Stomach (tissue), 8 donors: ENCODE measurements at regions not wholly inside any gene's neighbourhood (a gene's known extent, or its start where the extent isn't known, plus 50 kb on each side); places are given as distances from the start of the nearest gene placed in this dataset.

ENCODE experiments used
- DNase-seq, 2 donors: peaks; one replicate each; pipeline versions ENCODE4 v3.0.0 to v3.0.0-alpha.2; 2013 to 2019
- H3K27ac ChIP-seq, 5 donors: fragments of 200-600 bp in 4 of 5; sonication (generic) in 4 of 5; one replicate each; pipeline ENCODE4 v1.5.1; 2013 to 2019; ENCODE audit warnings: mild to moderate bottlenecking in 1 of 5, moderate library complexity in 1 of 5
- H3K27me3 ChIP-seq, 3 donors: fragments of 200-600 bp; sonication (generic); one replicate each; pipeline ENCODE4 v1.5.1; 2017 to 2019; ENCODE audit warnings: mixed run types in 1 of 3
- H3K36me3 ChIP-seq, 4 donors: fragments of 200-600 bp; sonication (generic); 1 replicate in 3 of 4; 2 replicates in 1 of 4; pipeline ENCODE4 v1.5.1; 2016 to 2019
- H3K4me1 ChIP-seq, 4 donors: fragments of 200-600 bp; sonication (generic); one replicate each; pipeline ENCODE4 v1.5.1; 2016 to 2019
- H3K4me3 ChIP-seq, 4 donors: fragments of 200-600 bp; sonication (generic) in 3 of 4; one replicate each; pipeline ENCODE4 v1.5.1; 2016 to 2019; ENCODE audit warnings: mild to moderate bottlenecking in 1 of 4
- H3K9me3 ChIP-seq, 4 donors: fragments of 200-600 bp; sonication (generic); one replicate each; pipeline ENCODE4 v1.5.1; 2016 to 2019
- EP300 ChIP-seq: sonication (generic); formaldehyde crosslinking; IDR thresholded peaks from one replicate; pipeline ENCODE4 v1.6.1; 2017; ENCODE audit warnings: antibody characterized with exemption
- POLR2A ChIP-seq, 4 donors: fragments of 450-650 bp; IDR thresholded peaks; one replicate each; pipeline ENCODE4 v1.6.1; 2016; ENCODE audit warnings: antibody characterized with exemption in 4 of 4, control low read depth in 2 of 4, mild to moderate bottlenecking in 1 of 4, moderate library complexity in 1 of 4
- POLR2AphosphoS5 ChIP-seq, 3 donors: sonication (generic); formaldehyde crosslinking; IDR thresholded peaks; one replicate each; pipeline ENCODE4 v1.6.1; 2016; ENCODE audit warnings: antibody characterized with exemption in 3 of 3
- WGBS, 5 donors: extraction: QIAGEN DNeasy Blood & Tissue Kit in 3 of 5; methylation state at CpG; one replicate each; pipeline versions ENCODE4 v1.1.5 to v1.1.7; 2013 to 2018; 5-methylcytosine and 5-hydroxymethylcytosine counted together
- intact Hi-C: fragments of 100-400 bp; cut with DNase I; formaldehyde crosslinking; loops from one replicate; pipeline ENCODE4 v1.15.1; 2023; ENCODE audit warnings: low total_unique reads
- TF ChIP-seq, protein P1 (sequence below), 7 experiments: fragments of 450-650 bp in 4 of 7; fragments of 200-600 bp in 3 of 7; sonication (generic) in 3 of 7; IDR thresholded peaks; one replicate each; pipeline ENCODE4 v1.5.1; 2016 to 2019; ENCODE audit warnings: antibody characterized with exemption in 7 of 7, control low read depth in 2 of 7, mild to moderate bottlenecking in 1 of 7
- donor health status: healthy with polysubstance abuse.
- donor health status: Bipolar disorder and iron deficiency.
- donor health status: healthy.

DNA sequence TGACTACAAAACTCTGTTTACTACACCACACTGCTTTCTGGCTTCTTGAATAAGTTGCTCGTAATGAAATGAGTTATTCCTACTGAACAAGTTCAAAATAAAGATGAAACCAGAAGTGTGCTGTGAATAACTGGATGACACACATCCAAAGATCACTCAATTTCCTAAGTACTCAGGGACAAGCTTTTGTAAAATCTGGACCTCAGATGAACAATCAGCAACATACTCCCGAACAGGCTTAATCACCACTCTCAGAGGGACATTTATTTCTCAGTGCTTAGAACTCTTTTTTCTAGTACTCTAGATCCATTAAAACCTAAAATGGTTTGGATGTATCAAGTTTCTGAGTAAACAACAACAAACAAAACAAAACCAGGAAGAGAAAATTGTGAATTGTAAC lies 61.5 kb upstream of the EXOC1L start:
- DNase-seq: no peak
- Histone ChIP-seq H3K27ac (peak overlapping the region in 1 of 5 donors; percentile 49), H3K4me1 (peaks cover 0 to 8% (median 0%) of the 10 kb centered on the region in 4 donors), H3K9me3 (no peaks in the 10 kb centered on the region), H3K36me3 (no peaks in the 10 kb centered on the region), H3K27me3 (no peaks in the 10 kb centered on the region), H3K4me3 (no peak overlapping the region)
- intact Hi-C loops: no loop called here
- TF ChIP-seq, protein P1, sequence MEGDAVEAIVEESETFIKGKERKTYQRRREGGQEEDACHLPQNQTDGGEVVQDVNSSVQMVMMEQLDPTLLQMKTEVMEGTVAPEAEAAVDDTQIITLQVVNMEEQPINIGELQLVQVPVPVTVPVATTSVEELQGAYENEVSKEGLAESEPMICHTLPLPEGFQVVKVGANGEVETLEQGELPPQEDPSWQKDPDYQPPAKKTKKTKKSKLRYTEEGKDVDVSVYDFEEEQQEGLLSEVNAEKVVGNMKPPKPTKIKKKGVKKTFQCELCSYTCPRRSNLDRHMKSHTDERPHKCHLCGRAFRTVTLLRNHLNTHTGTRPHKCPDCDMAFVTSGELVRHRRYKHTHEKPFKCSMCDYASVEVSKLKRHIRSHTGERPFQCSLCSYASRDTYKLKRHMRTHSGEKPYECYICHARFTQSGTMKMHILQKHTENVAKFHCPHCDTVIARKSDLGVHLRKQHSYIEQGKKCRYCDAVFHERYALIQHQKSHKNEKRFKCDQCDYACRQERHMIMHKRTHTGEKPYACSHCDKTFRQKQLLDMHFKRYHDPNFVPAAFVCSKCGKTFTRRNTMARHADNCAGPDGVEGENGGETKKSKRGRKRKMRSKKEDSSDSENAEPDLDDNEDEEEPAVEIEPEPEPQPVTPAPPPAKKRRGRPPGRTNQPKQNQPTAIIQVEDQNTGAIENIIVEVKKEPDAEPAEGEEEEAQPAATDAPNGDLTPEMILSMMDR (IDR thresholded peaks at IDR 0.05): no peak
- no peak for TF ChIP-seq POLR2AphosphoS5 (IDR thresholded peaks at IDR 0.05)
- no peak for TF ChIP-seq EP300
- no peak for TF ChIP-seq POLR2A (IDR thresholded peaks at IDR 0.05)
- 42 to 60% (median 50%) methylated on average over 2 of the region's 2 CpGs for WGBS, 5 donors

DNA sequence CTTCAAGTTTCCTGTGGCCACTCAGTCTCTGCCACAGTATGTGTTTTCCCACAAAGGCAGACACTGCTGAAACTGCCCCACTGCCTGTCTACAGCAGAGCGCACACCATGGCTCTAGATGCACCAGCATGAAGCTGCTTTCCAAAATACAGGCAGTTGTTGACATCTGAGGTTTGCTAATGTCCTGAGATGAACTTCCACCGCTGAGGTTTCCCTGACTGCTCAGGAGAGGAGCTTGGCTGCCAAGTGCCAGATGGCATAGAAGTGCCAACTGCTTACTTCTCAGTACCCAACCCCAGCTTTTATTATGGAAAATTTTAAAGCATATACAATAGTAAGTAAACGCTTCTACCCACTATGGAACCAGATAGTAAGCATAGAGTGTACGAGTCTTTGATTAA lies 61.0 kb upstream of the EXOC1L start:
- 43 to 60% (median 54%) methylated on average over 4 of the region's 4 CpGs for WGBS, 5 donors
- H3K9me3 ChIP-seq: no peaks in the 10 kb centered on the region
- H3K36me3 ChIP-seq: no peaks in the 10 kb centered on the region
- peaks cover 0 to 8% (median 0%) of the 10 kb centered on the region in 4 donors for H3K4me1 ChIP-seq
- no peaks in the 10 kb centered on the region for H3K27me3 ChIP-seq
- TF ChIP-seq, protein P1 (IDR thresholded peaks at IDR 0.05): no peak
- TF ChIP-seq EP300 (no peak), POLR2AphosphoS5 (IDR thresholded peaks at IDR 0.05) (no peak), POLR2A (IDR thresholded peaks at IDR 0.05) (no peak)
- no peak overlapping the region for H3K4me3 ChIP-seq
- H3K27ac ChIP-seq: peak overlapping the region in 1 of 5 donors; percentile 49
- no peak for DNase-seq
- intact Hi-C loops: no loop called here

DNA sequence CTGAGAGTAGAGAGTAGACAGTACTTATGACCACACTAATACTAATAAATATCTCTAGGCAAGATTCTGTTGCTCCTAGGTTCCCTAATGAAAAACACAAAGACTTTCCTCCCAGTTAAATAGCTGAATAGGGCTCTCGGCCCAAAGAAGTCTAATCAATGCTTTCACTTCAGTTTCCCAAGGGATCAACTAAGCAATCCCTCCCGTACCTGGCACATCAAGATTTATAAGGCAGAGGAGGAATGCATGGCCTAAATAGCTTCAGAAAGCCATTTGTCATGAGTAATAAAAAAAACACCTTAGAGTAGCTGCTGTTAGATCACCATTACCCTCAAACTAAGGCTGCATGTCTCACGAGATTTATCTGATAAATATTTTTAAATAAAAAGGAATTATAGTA lies 56.8 kb upstream of the EXOC1L start:
- Histone ChIP-seq H3K9me3 (no peaks in the 10 kb centered on the region), H3K27ac (no peak overlapping the region), H3K27me3 (no peaks in the 10 kb centered on the region), H3K36me3 (no peaks in the 10 kb centered on the region), H3K4me1 (peaks cover 0 to 8% (median 0%) of the 10 kb centered on the region in 4 donors), H3K4me3 (no peak overlapping the region)
- intact Hi-C loops: no loop called here
- 59 to 66% (median 63%) methylated on average over 3 of the region's 3 CpGs for WGBS, 5 donors
- no peak for TF ChIP-seq POLR2AphosphoS5 (IDR thresholded peaks at IDR 0.05)
- TF ChIP-seq, protein P1 (IDR thresholded peaks at IDR 0.05): no peak
- no peak for TF ChIP-seq EP300
- no peak for TF ChIP-seq POLR2A (IDR thresholded peaks at IDR 0.05)
- no peak for DNase-seq

DNA sequence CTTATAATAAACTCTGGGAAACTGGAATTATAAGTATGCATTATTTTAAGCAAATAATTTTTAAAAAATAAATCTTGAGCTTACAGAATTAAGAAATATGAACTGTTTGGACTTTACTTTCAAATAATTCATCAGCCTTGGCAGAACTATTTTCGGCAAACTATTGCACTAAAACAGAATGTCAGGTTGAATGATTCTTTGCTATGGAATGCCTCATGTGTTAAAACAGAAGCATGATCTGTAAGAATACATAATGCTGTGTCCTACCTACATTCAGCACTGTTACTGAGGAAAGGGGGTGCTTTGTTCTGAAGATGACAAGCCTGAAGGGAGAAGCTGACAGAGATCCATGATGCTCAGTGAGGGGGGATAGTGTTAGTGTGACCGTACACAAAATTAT lies 55.6 kb upstream of the EXOC1L start:
- TF ChIP-seq EP300 (no peak), POLR2AphosphoS5 (IDR thresholded peaks at IDR 0.05) (no peak), POLR2A (IDR thresholded peaks at IDR 0.05) (no peak)
- TF ChIP-seq, protein P1 (IDR thresholded peaks at IDR 0.05): no peak
- Histone ChIP-seq H3K27me3 (no peaks in the 10 kb centered on the region), H3K36me3 (no peaks in the 10 kb centered on the region), H3K9me3 (no peaks in the 10 kb centered on the region), H3K4me3 (no peak overlapping the region), H3K4me1 (peaks cover 0 to under 1% (median 0%) of the 10 kb centered on the region in 4 donors), H3K27ac (no peak overlapping the region)
- WGBS, 5 donors: 80 to 89% (median 83%) methylated on average over 2 of the region's 2 CpGs
- intact Hi-C loops: no loop called here
- DNase-seq: no peak
